ENCODE measurements at regions not wholly inside any gene's neighbourhood (a gene's known extent, or its start where the extent isn't known, plus 50 kb on each side); places are given as distances from the start of the nearest gene placed in this dataset.

- Histone ChIP-seq H3K27me3 (replicated peaks in 1 of 7) (no peaks in the 10 kb centered on the region), H3K36me3 (no peaks in the 10 kb centered on the region), H3K4me3 (no peak overlapping the region), H3K27ac (no peak overlapping the region), H3K9me3 (peaks cover 0 to 3% (median 0%) of the 10 kb centered on the region in 8 donors), H3K4me1 (no peaks in the 10 kb centered on the region)
- 38 to 60% (median 53%) methylated on average over 2 of the region's 2 CpGs for WGBS, 5 donors
- TF ChIP-seq POLR2AphosphoS5 (IDR thresholded peaks at IDR 0.05): no peak
- no peak for TF ChIP-seq POLR2A (IDR thresholded peaks at IDR 0.05)
- TF ChIP-seq, protein P1, sequence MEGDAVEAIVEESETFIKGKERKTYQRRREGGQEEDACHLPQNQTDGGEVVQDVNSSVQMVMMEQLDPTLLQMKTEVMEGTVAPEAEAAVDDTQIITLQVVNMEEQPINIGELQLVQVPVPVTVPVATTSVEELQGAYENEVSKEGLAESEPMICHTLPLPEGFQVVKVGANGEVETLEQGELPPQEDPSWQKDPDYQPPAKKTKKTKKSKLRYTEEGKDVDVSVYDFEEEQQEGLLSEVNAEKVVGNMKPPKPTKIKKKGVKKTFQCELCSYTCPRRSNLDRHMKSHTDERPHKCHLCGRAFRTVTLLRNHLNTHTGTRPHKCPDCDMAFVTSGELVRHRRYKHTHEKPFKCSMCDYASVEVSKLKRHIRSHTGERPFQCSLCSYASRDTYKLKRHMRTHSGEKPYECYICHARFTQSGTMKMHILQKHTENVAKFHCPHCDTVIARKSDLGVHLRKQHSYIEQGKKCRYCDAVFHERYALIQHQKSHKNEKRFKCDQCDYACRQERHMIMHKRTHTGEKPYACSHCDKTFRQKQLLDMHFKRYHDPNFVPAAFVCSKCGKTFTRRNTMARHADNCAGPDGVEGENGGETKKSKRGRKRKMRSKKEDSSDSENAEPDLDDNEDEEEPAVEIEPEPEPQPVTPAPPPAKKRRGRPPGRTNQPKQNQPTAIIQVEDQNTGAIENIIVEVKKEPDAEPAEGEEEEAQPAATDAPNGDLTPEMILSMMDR (IDR thresholded peaks at IDR 0.05 in 8 of 11, conservative IDR thresholded peaks at IDR 0.05 in 3 of 11): no peak
- DNase-seq: no peak
- intact Hi-C loops (cut with DNase I; ENCODE audit: low total_unique reads): no loop called here
These were observed 50.7 kb upstream of the KLF7 start for GRCh38 chr2:207216457-207216856.

DNA sequence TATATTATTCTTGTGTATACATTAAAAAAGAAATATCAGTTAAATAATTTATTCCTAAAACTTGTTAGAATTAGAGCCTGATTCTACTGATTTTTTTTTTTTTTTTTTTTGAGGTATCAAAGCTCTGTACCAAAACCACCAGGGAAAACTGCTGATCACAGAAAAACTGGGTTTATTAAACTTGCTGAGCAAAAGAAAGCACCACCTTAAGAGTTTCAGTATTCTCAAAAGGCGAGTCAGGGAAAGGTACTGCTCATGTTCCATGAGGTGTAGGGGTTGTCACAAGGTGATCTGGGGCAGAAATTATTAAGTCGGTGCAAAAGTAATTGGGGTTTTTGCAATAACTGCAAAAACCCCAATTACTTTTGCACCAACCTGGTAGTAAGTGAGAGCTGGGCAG lies 51.7 kb upstream of the KLF7 start:
- no peaks in the 10 kb centered on the region for H3K4me1 ChIP-seq
- no peak for DNase-seq
- intact Hi-C loops (cut with DNase I; ENCODE audit: low total_unique reads): no loop called here
- H3K27ac ChIP-seq: no peak overlapping the region
- no peaks in the 10 kb centered on the region for H3K27me3 ChIP-seq (replicated peaks in 1 of 7)
- H3K9me3 ChIP-seq: no peaks in the 10 kb centered on the region
- H3K4me3 ChIP-seq: no peak overlapping the region
- 77 to 93% (median 88%) methylated on average over 2 of the region's 2 CpGs for WGBS, 5 donors
- H3K36me3 ChIP-seq: no peaks in the 10 kb centered on the region
- TF ChIP-seq POLR2AphosphoS5 (IDR thresholded peaks at IDR 0.05): no peak
- no peak for TF ChIP-seq POLR2A (IDR thresholded peaks at IDR 0.05)
- TF ChIP-seq, protein P1 (IDR thresholded peaks at IDR 0.05 in 8 of 11, conservative IDR thresholded peaks at IDR 0.05 in 3 of 11): no peak

- intact Hi-C loops (cut with DNase I; ENCODE audit: low total_unique reads): no loop called here
- DNase-seq: no peak
- Histone ChIP-seq H3K4me3 (no peak overlapping the region), H3K36me3 (no peaks in the 10 kb centered on the region), H3K27me3 (replicated peaks in 1 of 7) (no peaks in the 10 kb centered on the region), H3K4me1 (no peaks in the 10 kb centered on the region), H3K9me3 (no peaks in the 10 kb centered on the region), H3K27ac (no peak overlapping the region)
- 85 to 93% (median 88%) methylated on average over 4 of the region's 4 CpGs for WGBS, 5 donors
- no peak for TF ChIP-seq POLR2A (IDR thresholded peaks at IDR 0.05)
- no peak for TF ChIP-seq POLR2AphosphoS5 (IDR thresholded peaks at IDR 0.05)
- TF ChIP-seq, protein P1 (IDR thresholded peaks at IDR 0.05 in 8 of 11, conservative IDR thresholded peaks at IDR 0.05 in 3 of 11): no peak
These were observed 53.4 kb upstream of the KLF7 start for GRCh38 chr2:207219081-207219630.

GRCh38 chr2:207219676-207220501 lies 54.1 kb upstream of the KLF7 start:
- H3K27me3 ChIP-seq (replicated peaks in 1 of 7): no peaks in the 10 kb centered on the region
- no peak for DNase-seq
- no peaks in the 10 kb centered on the region for H3K9me3 ChIP-seq
- TF ChIP-seq POLR2AphosphoS5 (IDR thresholded peaks at IDR 0.05): no peak
- TF ChIP-seq, protein P1 (IDR thresholded peaks at IDR 0.05 in 8 of 11, conservative IDR thresholded peaks at IDR 0.05 in 3 of 11): no peak
- no peak for TF ChIP-seq POLR2A (IDR thresholded peaks at IDR 0.05)
- H3K36me3 ChIP-seq: no peaks in the 10 kb centered on the region
- H3K4me1 ChIP-seq: peaks cover 0 to 5% (median 0%) of the 10 kb centered on the region in 6 donors
- intact Hi-C loops (cut with DNase I; ENCODE audit: low total_unique reads): no loop called here
- H3K27ac ChIP-seq: no peak overlapping the region
- no peak overlapping the region for H3K4me3 ChIP-seq
- 90 to 95% (median 92%) methylated on average over 10 of the region's 10 CpGs for WGBS, 5 donors
